ENCODE measurements at regions not wholly inside any gene's neighbourhood (a gene's known extent, or its start where the extent isn't known, plus 50 kb on each side); places are given as distances from the start of the nearest gene placed in this dataset.

- TF ChIP-seq CTCF (conservative IDR thresholded peaks at IDR 0.05; ENCODE audit: low read length) (no peak), EZH2phosphoT487 (IDR thresholded peaks at IDR 0.05; ENCODE audit: borderline replicate concordance, low read depth, low read length) (no peak)
Measured at GRCh38 chr13:27680465-27680864, 58.8 kb downstream of the POLR1D start.

Measured in OCI-LY7 (cell line).